BLaER1 (cell line): ENCODE measurements at regions not wholly inside any gene's neighbourhood (a gene's known extent, or its start where the extent isn't known, plus 50 kb on each side); places are given as distances from the start of the nearest gene placed in this dataset.

Experiments used
- H3K27ac ChIP-seq: shearing (Covaris generic); formaldehyde crosslinking; 2 replicates; pipeline ENCODE4 v1.8.1; 2022
- H3K27me3 ChIP-seq: shearing (Covaris generic); formaldehyde crosslinking; 2 replicates; pipeline ENCODE4 v1.8.1; 2022
- H3K36me3 ChIP-seq: shearing (Covaris generic); formaldehyde crosslinking; 2 replicates; pipeline ENCODE4 v1.8.1; 2022
- H3K4me1 ChIP-seq: shearing (Covaris generic); formaldehyde crosslinking; 2 replicates; pipeline ENCODE4 v1.8.1; 2022
- H3K4me2 ChIP-seq: shearing (Covaris generic); formaldehyde crosslinking; 2 replicates; pipeline ENCODE4 v1.8.1; 2022
- H3K4me3 ChIP-seq: shearing (Covaris generic); formaldehyde crosslinking; 2 replicates; pipeline ENCODE4 v1.8.1; 2022
- H3K9ac ChIP-seq: shearing (Covaris generic); formaldehyde crosslinking; 2 replicates; pipeline ENCODE4 v1.8.1; 2022
- H3K9me3 ChIP-seq: shearing (Covaris generic); formaldehyde crosslinking; 2 replicates; pipeline ENCODE4 v1.8.1; 2022
- H4K20me1 ChIP-seq: shearing (Covaris generic); formaldehyde crosslinking; 2 replicates; pipeline ENCODE4 v1.8.1; 2022
- Cebpa-rat ChIP-seq: shearing (Covaris generic); IDR thresholded peaks from 2 replicates; pipeline ENCODE4 v1.8.1; 2022

DNA sequence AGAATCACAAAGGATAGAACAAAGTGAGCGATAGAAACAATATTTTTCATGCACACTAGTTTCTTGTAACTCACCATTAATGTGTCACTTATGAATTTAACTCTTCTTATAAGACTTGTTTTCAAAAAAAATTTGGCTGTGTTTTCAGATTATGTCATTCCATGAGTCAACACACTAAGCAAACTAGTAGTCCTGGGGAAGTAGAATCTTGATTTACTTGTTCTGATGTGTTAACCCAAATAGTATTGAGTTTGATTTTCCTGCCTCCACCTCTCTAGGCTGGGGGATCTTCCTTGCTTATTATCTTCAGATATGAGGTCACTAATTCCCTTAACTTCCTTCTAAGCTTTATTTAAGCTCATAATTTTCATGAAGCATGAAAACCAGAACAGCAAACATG, 151.0 kb upstream of the SEL1L start:
- no peak overlapping the region for H3K4me2 ChIP-seq
- TF ChIP-seq Cebpa-rat: no peak
- H3K36me3 ChIP-seq: no peaks in the 10 kb centered on the region
- no peaks in the 10 kb centered on the region for H3K9me3 ChIP-seq
- H3K27me3 ChIP-seq: no peaks in the 10 kb centered on the region
- H3K4me3 ChIP-seq: no peak overlapping the region
- no peak overlapping the region for H3K27ac ChIP-seq
- no peak overlapping the region for H3K9ac ChIP-seq
- H4K20me1 ChIP-seq: no peaks in the 10 kb centered on the region
- H3K4me1 ChIP-seq: no peaks in the 10 kb centered on the region

GRCh38 chr14:81686512-81686911, 152.9 kb upstream of the SEL1L start:
- H3K36me3 ChIP-seq: no peaks in the 10 kb centered on the region
- H3K9me3 ChIP-seq: no peaks in the 10 kb centered on the region
- TF ChIP-seq Cebpa-rat: no peak
- H3K27me3 ChIP-seq: no peaks in the 10 kb centered on the region
- H4K20me1 ChIP-seq: no peaks in the 10 kb centered on the region
- H3K4me1 ChIP-seq: no peaks in the 10 kb centered on the region
- H3K4me3 ChIP-seq: no peak overlapping the region
- no peak overlapping the region for H3K9ac ChIP-seq
- H3K4me2 ChIP-seq: no peak overlapping the region
- no peak overlapping the region for H3K27ac ChIP-seq

GRCh38 chr14:81691931-81692330, 158.3 kb upstream of the SEL1L start:
- no peaks in the 10 kb centered on the region for H3K27me3 ChIP-seq
- H3K9me3 ChIP-seq: no peaks in the 10 kb centered on the region
- TF ChIP-seq Cebpa-rat: no peak
- no peaks in the 10 kb centered on the region for H3K36me3 ChIP-seq
- H3K4me3 ChIP-seq: no peak overlapping the region
- H3K4me2 ChIP-seq: no peak overlapping the region
- no peaks in the 10 kb centered on the region for H4K20me1 ChIP-seq
- no peak overlapping the region for H3K9ac ChIP-seq
- H3K4me1 ChIP-seq: no peaks in the 10 kb centered on the region
- H3K27ac ChIP-seq: no peak overlapping the region

- TF ChIP-seq Cebpa-rat: no peak
- Histone ChIP-seq H3K9ac (no peak overlapping the region), H3K9me3 (no peaks in the 10 kb centered on the region), H3K27me3 (no peaks in the 10 kb centered on the region), H3K36me3 (no peaks in the 10 kb centered on the region), H4K20me1 (no peaks in the 10 kb centered on the region), H3K4me2 (no peak overlapping the region), H3K4me3 (no peak overlapping the region), H3K4me1 (no peaks in the 10 kb centered on the region), H3K27ac (no peak overlapping the region)
These were observed 160.8 kb upstream of the SEL1L start for GRCh38 chr14:81694419-81694818.

- TF ChIP-seq Cebpa-rat: no peak
- no peak overlapping the region for H3K4me2 ChIP-seq
- H3K4me1 ChIP-seq: no peaks in the 10 kb centered on the region
- no peaks in the 10 kb centered on the region for H3K27me3 ChIP-seq
- H3K4me3 ChIP-seq: no peak overlapping the region
- H3K27ac ChIP-seq: no peak overlapping the region
- H3K9me3 ChIP-seq: no peaks in the 10 kb centered on the region
- no peaks in the 10 kb centered on the region for H3K36me3 ChIP-seq
- no peaks in the 10 kb centered on the region for H4K20me1 ChIP-seq
- H3K9ac ChIP-seq: no peak overlapping the region
These were observed 176.0 kb upstream of the SEL1L start for GRCh38 chr14:81709681-81710080.

DNA sequence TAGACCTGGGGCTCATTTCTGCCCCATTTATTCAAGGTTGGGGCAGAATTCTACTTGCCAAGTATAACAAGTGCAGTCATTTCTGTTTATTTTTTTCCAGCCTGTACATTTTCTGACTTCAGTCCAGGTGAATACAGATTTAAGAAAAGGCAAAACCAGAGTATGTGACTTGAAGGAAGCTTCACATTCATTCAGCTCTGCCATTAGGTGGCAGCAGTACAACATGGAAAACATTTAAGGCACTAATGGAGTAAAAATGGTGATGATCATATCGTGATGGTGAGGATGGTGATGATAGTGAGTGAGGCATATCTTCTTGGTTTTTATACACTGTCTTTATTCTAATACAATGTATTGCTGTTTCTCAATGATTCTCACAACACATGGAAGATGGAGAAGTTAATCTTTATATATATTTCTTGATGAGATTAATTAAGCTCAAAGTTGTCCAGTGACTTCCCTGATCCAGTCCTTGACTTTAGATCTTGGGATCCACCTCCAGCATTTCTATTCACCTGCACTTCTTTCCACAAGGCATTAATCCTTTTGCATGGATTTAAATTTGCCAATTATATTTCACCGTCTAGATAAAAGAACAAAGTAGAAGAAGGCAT, 176.7 kb upstream of the SEL1L start:
- H3K4me3 ChIP-seq: no peak overlapping the region
- no peaks in the 10 kb centered on the region for H3K4me1 ChIP-seq
- H4K20me1 ChIP-seq: no peaks in the 10 kb centered on the region
- H3K36me3 ChIP-seq: no peaks in the 10 kb centered on the region
- H3K27ac ChIP-seq: no peak overlapping the region
- no peak overlapping the region for H3K9ac ChIP-seq
- H3K4me2 ChIP-seq: no peak overlapping the region
- H3K27me3 ChIP-seq: no peaks in the 10 kb centered on the region
- H3K9me3 ChIP-seq: no peaks in the 10 kb centered on the region
- TF ChIP-seq Cebpa-rat: no peak

- Histone ChIP-seq H3K27me3 (no peaks in the 10 kb centered on the region), H3K4me2 (no peak overlapping the region), H3K36me3 (no peaks in the 10 kb centered on the region), H3K27ac (no peak overlapping the region), H3K4me1 (peaks cover 7% of the 10 kb centered on the region), H3K9ac (no peak overlapping the region), H4K20me1 (no peaks in the 10 kb centered on the region), H3K9me3 (no peaks in the 10 kb centered on the region), H3K4me3 (no peak overlapping the region)
- TF ChIP-seq Cebpa-rat: no peak
These were observed 182.1 kb upstream of the SEL1L start for GRCh38 chr14:81715731-81716130.

DNA sequence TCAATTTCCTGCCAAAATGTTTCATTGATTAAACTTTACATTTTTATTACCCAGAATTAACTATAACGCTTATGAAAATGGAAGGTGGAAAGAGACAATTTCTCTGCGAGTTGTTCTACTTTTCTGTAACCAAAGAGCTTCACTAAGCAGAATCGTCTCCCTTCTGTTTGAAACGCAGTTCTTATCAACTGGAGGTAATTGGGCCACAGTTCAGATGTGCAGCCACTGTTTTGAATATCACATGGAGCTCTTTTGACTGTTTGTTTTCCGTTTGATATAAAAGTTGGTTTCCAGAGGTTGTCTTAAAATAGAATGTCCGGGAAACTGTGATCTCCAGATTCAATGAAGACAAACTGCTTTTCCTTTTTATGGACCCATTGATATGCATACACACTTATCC, 183.3 kb upstream of the SEL1L start:
- no peaks in the 10 kb centered on the region for H3K36me3 ChIP-seq
- no peak for TF ChIP-seq Cebpa-rat
- no peak overlapping the region for H3K27ac ChIP-seq
- H3K4me2 ChIP-seq: no peak overlapping the region
- peaks cover 7% of the 10 kb centered on the region for H3K4me1 ChIP-seq
- H3K4me3 ChIP-seq: no peak overlapping the region
- no peaks in the 10 kb centered on the region for H3K27me3 ChIP-seq
- H4K20me1 ChIP-seq: no peaks in the 10 kb centered on the region
- no peaks in the 10 kb centered on the region for H3K9me3 ChIP-seq
- H3K9ac ChIP-seq: no peak overlapping the region

- H3K9me3 ChIP-seq: no peaks in the 10 kb centered on the region
- H3K36me3 ChIP-seq: no peaks in the 10 kb centered on the region
- H3K9ac ChIP-seq: no peak overlapping the region
- no peak overlapping the region for H3K27ac ChIP-seq
- H3K4me1 ChIP-seq: peaks cover 5% of the 10 kb centered on the region
- TF ChIP-seq Cebpa-rat: no peak
- H3K27me3 ChIP-seq: no peaks in the 10 kb centered on the region
- H4K20me1 ChIP-seq: no peaks in the 10 kb centered on the region
- no peak overlapping the region for H3K4me2 ChIP-seq
- H3K4me3 ChIP-seq: no peak overlapping the region
These were observed 190.3 kb upstream of the SEL1L start for GRCh38 chr14:81723956-81724355.

DNA sequence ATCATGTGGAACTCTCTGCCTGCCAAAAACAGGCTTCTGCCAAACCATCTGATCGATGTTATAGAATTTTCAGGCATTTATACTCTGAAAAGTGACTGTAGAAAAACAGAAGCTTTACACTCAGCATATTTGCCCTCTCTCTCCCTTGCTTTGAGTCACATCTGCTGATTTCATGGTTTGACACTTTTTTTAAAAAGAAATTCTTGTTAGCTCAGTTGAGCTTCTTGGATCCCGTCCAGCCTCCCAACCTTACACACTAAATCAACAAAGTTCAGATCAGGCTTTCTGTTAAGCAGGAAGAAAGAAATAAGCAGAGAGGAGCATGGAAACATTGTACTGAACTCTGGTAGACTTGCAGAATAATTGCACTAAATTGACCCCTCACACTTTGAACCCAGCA, 193.6 kb upstream of the SEL1L start:
- TF ChIP-seq Cebpa-rat: no peak
- H3K4me1 ChIP-seq: no peaks in the 10 kb centered on the region
- H3K4me2 ChIP-seq: no peak overlapping the region
- no peaks in the 10 kb centered on the region for H3K36me3 ChIP-seq
- H3K27ac ChIP-seq: no peak overlapping the region
- H3K9ac ChIP-seq: no peak overlapping the region
- no peak overlapping the region for H3K4me3 ChIP-seq
- H3K27me3 ChIP-seq: no peaks in the 10 kb centered on the region
- no peaks in the 10 kb centered on the region for H3K9me3 ChIP-seq
- H4K20me1 ChIP-seq: no peaks in the 10 kb centered on the region

- TF ChIP-seq Cebpa-rat: no peak
- H3K9me3 ChIP-seq: no peaks in the 10 kb centered on the region
- no peaks in the 10 kb centered on the region for H3K4me1 ChIP-seq
- no peaks in the 10 kb centered on the region for H3K27me3 ChIP-seq
- H3K4me2 ChIP-seq: no peak overlapping the region
- H3K4me3 ChIP-seq: no peak overlapping the region
- H4K20me1 ChIP-seq: no peaks in the 10 kb centered on the region
- no peak overlapping the region for H3K27ac ChIP-seq
- no peak overlapping the region for H3K9ac ChIP-seq
- no peaks in the 10 kb centered on the region for H3K36me3 ChIP-seq
These were observed 194.8 kb upstream of the SEL1L start for GRCh38 chr14:81728447-81728846.
